ENCODE measurements at regions not wholly inside any gene's neighbourhood (a gene's known extent, or its start where the extent isn't known, plus 50 kb on each side); places are given as distances from the start of the nearest gene placed in this dataset.
A peak's percentile ranks its signal among the peaks of the same experiment; 100 is the strongest.
"Not testable (repeated sequence)": the region's sequence is repeated elsewhere in the genome, so short reads cannot be mapped to it uniquely, and the experiment has no call there.

GRCh38 chr12:37666069-37666781, 650.3 kb upstream of the ALG10B start:
- no peak for DNase-seq (ENCODE audit: low read depth in 2 of 2)

DNA sequence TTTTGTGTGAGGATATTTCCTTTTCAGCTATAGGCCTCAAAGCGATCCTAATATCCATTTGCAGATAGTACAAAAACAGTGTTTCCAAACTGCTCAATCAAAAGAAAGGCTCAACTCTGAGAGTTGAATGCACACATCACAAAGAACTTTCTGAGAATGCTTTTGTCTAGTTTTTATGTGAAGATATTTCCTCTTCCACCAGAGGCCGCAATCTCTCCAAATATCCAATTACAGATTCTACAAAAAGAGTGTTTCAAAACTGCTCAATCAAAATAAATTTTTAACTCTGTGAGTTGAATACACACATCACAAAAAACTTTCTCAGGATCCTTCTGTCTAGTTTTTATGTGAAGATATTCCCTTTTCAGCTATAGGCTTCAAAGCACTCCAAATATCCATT, 648.0 kb upstream of the ALG10B start:
- not testable (repeated sequence) for DNase-seq (ENCODE audit: low read depth in 2 of 2)

- DNase-seq (ENCODE audit: low read depth in 2 of 2) = peak; percentile 0 to 1
Observed at GRCh38 chr12:37672655-37673260, 643.8 kb upstream of the ALG10B start.

DNA sequence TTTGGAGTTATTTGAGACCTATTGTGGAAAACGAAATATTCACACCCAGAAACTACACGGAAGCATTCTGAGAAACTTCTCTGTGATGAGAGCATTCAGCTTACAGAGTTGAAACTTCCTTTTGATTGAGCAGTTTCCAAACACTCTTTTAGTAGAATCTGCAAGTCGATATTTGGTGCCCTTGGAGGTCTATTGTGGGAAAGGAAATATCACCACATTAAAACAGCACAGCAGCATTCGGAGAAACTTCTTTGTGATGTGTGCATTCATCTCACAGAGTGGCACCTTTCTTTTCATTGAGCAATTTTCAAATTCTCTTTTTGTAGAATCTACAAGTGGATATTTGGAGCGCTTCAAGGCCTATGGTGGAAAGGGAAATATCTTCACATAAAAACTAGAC, 595.7 kb upstream of the ALG10B start:
- no peak for DNase-seq (ENCODE audit: low read depth in 2 of 2)

DNA sequence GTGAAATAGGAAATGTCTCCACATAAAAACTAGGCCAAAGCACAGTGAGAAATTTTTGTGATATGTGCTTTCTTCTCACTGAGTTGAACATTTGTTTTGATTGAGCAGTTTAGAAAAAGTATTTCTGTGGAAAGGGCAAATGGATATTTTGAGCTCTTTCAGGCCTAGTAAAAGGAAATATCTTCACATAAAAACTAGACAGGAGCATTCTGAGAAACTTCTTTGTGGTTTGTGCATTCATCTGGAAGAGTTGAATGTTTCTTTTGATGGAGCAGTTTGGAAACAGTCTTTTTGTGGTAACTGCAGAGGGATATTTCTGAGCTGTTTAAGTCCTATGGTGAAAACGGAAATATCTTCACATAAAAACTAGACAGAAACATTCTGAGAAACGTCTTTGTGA, 582.7 kb upstream of the ALG10B start:
- no peak for DNase-seq (ENCODE audit: low read depth in 2 of 2)

All from lung microvascular endothelial cell (primary cell).